HepG2 (cell line): ENCODE measurements at regions not wholly inside any gene's neighbourhood (a gene's known extent, or its start where the extent isn't known, plus 50 kb on each side); places are given as distances from the start of the nearest gene placed in this dataset.

Experiments used
- ATAC-seq: fragments of 200-7000 bp; cut with Tn5 transposase; 3 replicates; pipeline ENCODE4 v1.9.1; 2020; ENCODE audit warnings: mild to moderate bottlenecking, moderate library complexity
- BruUV-seq: library from RNA; stranded (reverse); fragments of 400-500 nt; replicated peaks from 2 replicates; lab custom pipeline; 2021; lab: Mats Ljungman, UMichigan
- CTCF ChIA-PET: fragments of 300-600 bp; formaldehyde crosslinking; extraction: SDS; loops from one replicate; lab custom pipeline; 2021; ENCODE audit warnings: low total read pairs, inconsistent platforms, low intra/inter-chr PET ratio; lab: Yijun Ruan, JAX
- POLR2A ChIA-PET: fragments of 350-600 bp; sonication (Branson Sonifier 250); formaldehyde crosslinking; loops from one replicate; lab custom pipeline; 2020; ENCODE audit warnings: antibody characterized with exemption, inconsistent platforms; lab: Yijun Ruan, JAX
- DNase-seq: peaks from one replicate; pipeline ENCODE4 v3.0.0-alpha.2; 2015; ENCODE audit warnings: low spot score
- FAIRE-seq: peaks from 3 replicates; lab custom pipeline; 2011; peaks lifted over from hg19 to GRCh38; lab: Jason Lieb, UNC
- H2AFZ ChIP-seq: one replicate; pipeline ENCODE4 v1.6.1; 2011; ENCODE audit warnings: low read length, inconsistent platforms
- H3K27ac ChIP-seq: fragments of 300-600 bp; 3 replicates; pipeline ENCODE4 v1.8.0; 2011; ENCODE audit warnings: mixed run types, mild to moderate bottlenecking, mixed read lengths, low read length, inconsistent platforms; ENCODE audit not compliant: insufficient read depth; ENCODE audit errors: extremely low read length
- H3K27me3 ChIP-seq, 2 experiments: fragments of 200-600 bp in 1 of 2; 2 replicates in 1 of 2; 3 replicates in 1 of 2; pipeline versions ENCODE4 v1.6.0 to v1.8.0; 2011; ENCODE audit warnings: low read length in 2 of 2, mild to moderate bottlenecking in 2 of 2, moderate library complexity in 2 of 2, inconsistent platforms in 1 of 2; ENCODE audit not compliant: insufficient read depth in 2 of 2, control insufficient read depth in 1 of 2
- H3K36me3 ChIP-seq, 2 experiments: fragments of 200-600 bp in 1 of 2; replicated peaks in 1 of 2; 2 replicates in 1 of 2; 3 replicates in 1 of 2; pipeline versions ENCODE4 v1.5.1 to v1.8.0; 2011; ENCODE audit warnings: low read length in 2 of 2, inconsistent platforms in 1 of 2; ENCODE audit not compliant: insufficient read depth in 2 of 2, control insufficient read depth in 1 of 2
- H3K4me1 ChIP-seq: 2 replicates; pipeline ENCODE4 v1.5.1; 2012; ENCODE audit warnings: low read length, inconsistent platforms; ENCODE audit not compliant: insufficient read depth
- H3K4me2 ChIP-seq: 2 replicates; pipeline ENCODE4 v1.6.0; 2011; ENCODE audit warnings: low read depth, low read length, inconsistent platforms
- H3K4me3 ChIP-seq, 3 experiments: fragments of 200-600 bp in 1 of 3; sonication (generic), shearing (Covaris generic) in 1 of 3; replicated peaks in 1 of 3; 2 replicates each; pipeline ENCODE4 v1.5.1; 2011 to 2016; ENCODE audit warnings: low read length in 3 of 3, inconsistent platforms in 2 of 3, low read depth in 2 of 3, mild to moderate bottlenecking in 2 of 3, control low read depth in 1 of 3, mixed read lengths in 1 of 3; ENCODE audit not compliant: insufficient read depth in 1 of 3
- H3K79me2 ChIP-seq: one replicate; pipeline ENCODE4 v1.6.1; 2011; ENCODE audit warnings: low read length, inconsistent platforms; ENCODE audit not compliant: insufficient read depth
- H3K9ac ChIP-seq: 2 replicates; pipeline ENCODE4 v1.6.0; 2011; ENCODE audit warnings: mild to moderate bottlenecking, low read depth, low read length, inconsistent platforms; ENCODE audit not compliant: insufficient read depth
- H3K9me3 ChIP-seq: 2 replicates; pipeline ENCODE4 v1.5.1; 2012; ENCODE audit warnings: mild to moderate bottlenecking, low read length
- H4K20me1 ChIP-seq: 2 replicates; pipeline ENCODE4 v1.6.0; 2011; ENCODE audit warnings: inconsistent platforms, mild to moderate bottlenecking, low read length, moderate library complexity; ENCODE audit not compliant: insufficient read depth
- ARID5B ChIP-seq: IDR thresholded peaks from 2 replicates; pipeline ENCODE4 v1.4.0; 2020; ENCODE audit warnings: mild to moderate bottlenecking, missing genetic modification reagents
- ELF1 ChIP-seq: sonication (generic); formaldehyde crosslinking; IDR thresholded peaks from 2 replicates; pipeline ENCODE4 v1.4.0; 2020; ENCODE audit warnings: missing genetic modification reagents
- FOSL2 ChIP-seq: sonication (generic); formaldehyde crosslinking; IDR thresholded peaks from 2 replicates; pipeline ENCODE4 v1.4.0; 2020; ENCODE audit warnings: missing genetic modification reagents
- FOXP4 ChIP-seq: sonication (generic); formaldehyde crosslinking; IDR thresholded peaks from 2 replicates; pipeline ENCODE4 v1.4.0; 2020; ENCODE audit warnings: missing genetic modification reagents
- RBAK ChIP-seq: sonication (generic); formaldehyde crosslinking; IDR thresholded peaks from 2 replicates; pipeline ENCODE4 v1.5.1; 2020; ENCODE audit warnings: mild to moderate bottlenecking, missing genetic modification reagents
- SALL1 ChIP-seq: sonication (generic); formaldehyde crosslinking; IDR thresholded peaks from 2 replicates; pipeline ENCODE4 v1.8.0; 2022; ENCODE audit warnings: mild to moderate bottlenecking, missing genetic modification reagents
- ZBTB4 ChIP-seq: sonication (generic); formaldehyde crosslinking; IDR thresholded peaks from 2 replicates; pipeline ENCODE4 v1.4.0; 2020; ENCODE audit warnings: missing genetic modification reagents, mild to moderate bottlenecking, borderline replicate concordance
- ZFP36 ChIP-seq: fragments of 150-350 bp; IDR thresholded peaks from 2 replicates; pipeline ENCODE4 v1.6.1; 2018; ENCODE audit warnings: borderline replicate concordance, low read length, low read depth; ENCODE audit not compliant: partially characterized antibody
- ZNF496 ChIP-seq: sonication (generic); formaldehyde crosslinking; IDR thresholded peaks from 2 replicates; pipeline ENCODE4 v1.8.1; 2023; ENCODE audit warnings: mild to moderate bottlenecking, moderate library complexity, missing genetic modification reagents; ENCODE audit not compliant: insufficient replicate concordance
- WGBS: methylation state at CpG from one replicate; pipeline ENCODE4 v1.1.6; 2017; ENCODE audit warnings: low lambda C conversion rate; 5-methylcytosine and 5-hydroxymethylcytosine counted together
- in situ Hi-C: cut with HindIII; loops from 2 replicates; pipeline ENCODE4 v1.10.0; 2017; ENCODE audit warnings: low pct_unique_long_range_greater_than_20kb; ENCODE audit not compliant: extremely low pct_ligation_motif_present
- intact Hi-C: fragments of 100-400 bp; cut with micrococcal nuclease; formaldehyde crosslinking; loops from one replicate; pipeline ENCODE4 v1.10.0; 2022; ENCODE audit not compliant: unreplicated experiment

- TF ChIP-seq ARID5B (CRISPR knock-in tag) (peak; percentile 40; the same call in 1 of the 2 replicates), SALL1 (CRISPR knock-in tag) (peak; percentile 28; the same call in 1 of the 2 replicates), FOXP4 (CRISPR knock-in tag) (peak; percentile 61)
- TF ChIP-seq, all 625 proteins: peak for 10; not testable (repeated sequence) for 615
Measured at GRCh38 chr10:78681986-78682385, 386.8 kb upstream of the ZMIZ1 start (continued).

- CTCF ChIA-PET, result no interaction called here
- 0 out of 3 replicates have a peak, but pooled peaks have one; percentile 30 for ATAC-seq
- POLR2A ChIA-PET, result no interaction called here
Measured at GRCh38 chr10:78684947-78685346, 383.8 kb upstream of the ZMIZ1 start.

More at GRCh38 chr10:78684947-78685346, 383.8 kb upstream of the ZMIZ1 start:
- H3K27me3 ChIP-seq, result peaks cover 0 to 8% of the 10 kb centered on the region in 2 experiments; a peak in 2 of 5 replicates
- 47% methylated on average over 7 of the region's 9 CpGs for WGBS
- H2AFZ ChIP-seq, result no peak overlapping the region
- no peaks in the 10 kb centered on the region for H4K20me1 ChIP-seq
- in situ Hi-C loops, result no loop called here
- no peak overlapping the region for H3K4me2 ChIP-seq
- FAIRE-seq (no peak), DNase-seq (no peak)
- no peak overlapping the region for H3K27ac ChIP-seq
- H3K4me1 ChIP-seq, result peaks cover 11% of the 10 kb centered on the region
- no TSS peak for BruUV-seq
- H3K4me3 ChIP-seq, result no peak overlapping the region
- intact Hi-C loops, result no loop called here
- H3K9ac ChIP-seq, result no peak overlapping the region
- TF ChIP-seq ZFP36 (no peak), ELF1 (no peak), FOSL2 (CRISPR knock-in tag) (no peak), RBAK (no peak), ZBTB4 (CRISPR knock-in tag) (no peak), ZNF496 (CRISPR knock-in tag) (no peak)
- no peaks in the 10 kb centered on the region for H3K9me3 ChIP-seq
- no peaks in the 10 kb centered on the region for H3K79me2 ChIP-seq
- H3K36me3 ChIP-seq, result no peaks in the 10 kb centered on the region
